Natural killer cell treated with Interleukin-12 subunit alpha and Interleukin-12 subunit beta and Interleukin-15 and Interleukin-18, amount 100 ng/mL, for 72 hours (primary cell): ENCODE measurements at regions not wholly inside any gene's neighbourhood (a gene's known extent, or its start where the extent isn't known, plus 50 kb on each side); places are given as distances from the start of the nearest gene placed in this dataset.
"Not testable (repeated sequence)": the region's sequence is repeated elsewhere in the genome, so short reads cannot be mapped to it uniquely, and the experiment has no call there.

ENCODE experiments used
- ATAC-seq, 2 donors: fragments of 150-1000 bp; cut with Tn5 transposase in 1 of 2; sonication (Bioruptor Pico), chemical (Tn5 transposase) in 1 of 2; 2 replicates each; pipeline ENCODE4 v1.10.0; 2021
- DNase-seq: peaks from one replicate; pipeline ENCODE4 v3.0.0; 2022; ENCODE audit warnings: low spot score
- H3K27ac Mint-ChIP-seq, 2 donors: 1 replicate in 1 of 2; 2 replicates in 1 of 2; pipeline ENCODE4 v1.8.0; 2022; ENCODE audit warnings: mixed read lengths in 2 of 2, mild to moderate bottlenecking in 1 of 2, moderate library complexity in 1 of 2
- H3K27me3 Mint-ChIP-seq, 2 donors: 1 replicate in 1 of 2; 2 replicates in 1 of 2; pipeline ENCODE4 v1.8.0; 2022; ENCODE audit warnings: mixed read lengths in 2 of 2
- H3K36me3 Mint-ChIP-seq: one replicate; pipeline ENCODE4 v1.8.0; 2022; ENCODE audit warnings: mixed read lengths
- H3K4me1 Mint-ChIP-seq, 2 donors: 1 replicate in 1 of 2; 2 replicates in 1 of 2; pipeline ENCODE4 v1.8.0; 2022; ENCODE audit warnings: low read depth in 2 of 2, mixed read lengths in 2 of 2, mild to moderate bottlenecking in 1 of 2
- H3K4me3 Mint-ChIP-seq: one replicate; pipeline ENCODE4 v1.8.0; 2022; ENCODE audit warnings: mixed read lengths
- H3K9me3 Mint-ChIP-seq: 2 replicates; pipeline ENCODE4 v1.8.0; 2022; ENCODE audit warnings: mixed read lengths

GRCh38 chr1:143502038-143502437 lies 469.7 kb downstream of the FAM72C start:
- H3K4me3 Mint-ChIP-seq: peak overlapping the region; percentile 4
- DNase-seq, ATAC-seq: not testable (repeated sequence)
- H3K4me1 Mint-ChIP-seq: peaks cover 10 to 19% of the 10 kb centered on the region in 2 donors
- H3K27ac Mint-ChIP-seq: peak overlapping the region in 1 of 2 donors; percentile 35
- H3K27me3 Mint-ChIP-seq: peaks cover 13 to 33% of the 10 kb centered on the region in 2 donors
- peaks cover 32% of the 10 kb centered on the region for H3K36me3 Mint-ChIP-seq
- peaks cover 25% of the 10 kb centered on the region for H3K9me3 Mint-ChIP-seq

- peaks cover 12 to 16% of the 10 kb centered on the region in 2 donors for H3K27me3 Mint-ChIP-seq
- H3K9me3 Mint-ChIP-seq: peaks cover 13% of the 10 kb centered on the region
- not testable (repeated sequence) for DNase-seq, ATAC-seq, H3K4me3 Mint-ChIP-seq, H3K27ac Mint-ChIP-seq
- peaks cover 16% of the 10 kb centered on the region for H3K36me3 Mint-ChIP-seq
- H3K4me1 Mint-ChIP-seq: peaks cover 10 to 13% of the 10 kb centered on the region in 2 donors
Measured at GRCh38 chr1:143498059-143498749, 473.6 kb downstream of the FAM72C start.

- peaks cover 3 to 6% of the 10 kb centered on the region in 2 donors for H3K4me1 Mint-ChIP-seq
- DNase-seq (no peak), ATAC-seq (no peak)
- peaks cover 8% of the 10 kb centered on the region in 2 donors for H3K27me3 Mint-ChIP-seq
- H3K36me3 Mint-ChIP-seq: peaks cover 7% of the 10 kb centered on the region
- H3K4me3 Mint-ChIP-seq: no peak overlapping the region
- peaks cover 6% of the 10 kb centered on the region for H3K9me3 Mint-ChIP-seq
- H3K27ac Mint-ChIP-seq: no peak overlapping the region
Measured at GRCh38 chr1:143497374-143497747, 474.4 kb downstream of the FAM72C start.

GRCh38 chr1:143496526-143497373 lies 475.0 kb downstream of the FAM72C start:
- H3K4me1 Mint-ChIP-seq, H3K9me3 Mint-ChIP-seq, DNase-seq, ATAC-seq, H3K36me3 Mint-ChIP-seq, H3K27me3 Mint-ChIP-seq, H3K4me3 Mint-ChIP-seq, H3K27ac Mint-ChIP-seq: not testable (repeated sequence)
